HFFc6 (cell line): ENCODE measurements at regions not wholly inside any gene's neighbourhood (a gene's known extent, or its start where the extent isn't known, plus 50 kb on each side); places are given as distances from the start of the nearest gene placed in this dataset.

Experiments used
- DNase-seq: peaks from one replicate; pipeline ENCODE4 v3.0.0-alpha.2; 2018
- H3K27ac Mint-ChIP-seq: 2 replicates; pipeline ENCODE4 v1.8.0; 2020; ENCODE audit warnings: mild to moderate bottlenecking, mixed read lengths
- H3K27me3 Mint-ChIP-seq: 2 replicates; pipeline ENCODE4 v1.8.0; 2021; ENCODE audit warnings: mild to moderate bottlenecking, moderate library complexity, mixed read lengths; ENCODE audit not compliant: insufficient read depth
- H3K36me3 Mint-ChIP-seq: 2 replicates; pipeline ENCODE4 v1.8.0; 2021; ENCODE audit warnings: low read depth, mixed read lengths
- H3K4me1 Mint-ChIP-seq: 2 replicates; pipeline ENCODE4 v1.8.0; 2020; ENCODE audit warnings: low read depth, mixed read lengths
- H3K4me3 Mint-ChIP-seq: 2 replicates; pipeline ENCODE4 v1.8.0; 2020; ENCODE audit warnings: mild to moderate bottlenecking, moderate library complexity, mixed read lengths
- H3K9me3 Mint-ChIP-seq: 2 replicates; pipeline ENCODE4 v1.8.0; 2020; ENCODE audit warnings: mild to moderate bottlenecking, mixed read lengths
- CTCF ChIP-seq: fragments of 200-600 bp; sonication (generic); IDR thresholded peaks from 2 replicates; pipeline ENCODE4 v1.5.0; 2021; ENCODE audit warnings: antibody characterized with exemption, mild to moderate bottlenecking

GRCh38 chr2:121128741-121129659 lies 156.0 kb downstream of the TFCP2L1 start:
- Mint-ChIP-seq H3K36me3 (no peaks in the 10 kb centered on the region), H3K4me3 (no peak overlapping the region), H3K27me3 (peaks cover 40% of the 10 kb centered on the region), H3K27ac (no peak overlapping the region), H3K4me1 (no peaks in the 10 kb centered on the region), H3K9me3 (no peaks in the 10 kb centered on the region)
- no peak for DNase-seq
- peak; percentile 70 for TF ChIP-seq CTCF

- no peak overlapping the region for H3K4me3 Mint-ChIP-seq
- peaks cover 39% of the 10 kb centered on the region for H3K27me3 Mint-ChIP-seq
- H3K9me3 Mint-ChIP-seq, result no peaks in the 10 kb centered on the region
- H3K36me3 Mint-ChIP-seq, result no peaks in the 10 kb centered on the region
- no peak for TF ChIP-seq CTCF
- no peak for DNase-seq
- H3K4me1 Mint-ChIP-seq, result no peaks in the 10 kb centered on the region
- H3K27ac Mint-ChIP-seq, result no peak overlapping the region
Measured at GRCh38 chr2:121129692-121130091, 155.3 kb downstream of the TFCP2L1 start.

- H3K9me3 Mint-ChIP-seq, result no peaks in the 10 kb centered on the region
- H3K36me3 Mint-ChIP-seq, result no peaks in the 10 kb centered on the region
- peaks cover 33% of the 10 kb centered on the region for H3K27me3 Mint-ChIP-seq
- no peaks in the 10 kb centered on the region for H3K4me1 Mint-ChIP-seq
- no peak overlapping the region for H3K4me3 Mint-ChIP-seq
- no peak overlapping the region for H3K27ac Mint-ChIP-seq
- no peak for TF ChIP-seq CTCF
- DNase-seq, result no peak
Measured at GRCh38 chr2:121130301-121130850, 154.6 kb downstream of the TFCP2L1 start.

GRCh38 chr2:121131375-121131774 lies 153.6 kb downstream of the TFCP2L1 start:
- Mint-ChIP-seq H3K27me3 (peaks cover 31% of the 10 kb centered on the region), H3K4me1 (no peaks in the 10 kb centered on the region), H3K27ac (no peak overlapping the region), H3K9me3 (no peaks in the 10 kb centered on the region), H3K4me3 (no peak overlapping the region), H3K36me3 (no peaks in the 10 kb centered on the region)
- no peak for DNase-seq
- no peak for TF ChIP-seq CTCF

GRCh38 chr2:121132054-121132761 lies 152.8 kb downstream of the TFCP2L1 start:
- H3K4me1 Mint-ChIP-seq, result no peaks in the 10 kb centered on the region
- no peak overlapping the region for H3K4me3 Mint-ChIP-seq
- TF ChIP-seq CTCF, result no peak
- H3K27me3 Mint-ChIP-seq, result peaks cover 36% of the 10 kb centered on the region
- no peak overlapping the region for H3K27ac Mint-ChIP-seq
- H3K36me3 Mint-ChIP-seq, result no peaks in the 10 kb centered on the region
- no peaks in the 10 kb centered on the region for H3K9me3 Mint-ChIP-seq
- DNase-seq, result no peak
